ENCODE measurements at regions not wholly inside any gene's neighbourhood (a gene's known extent, or its start where the extent isn't known, plus 50 kb on each side); places are given as distances from the start of the nearest gene placed in this dataset.
"Not testable (repeated sequence)": the region's sequence is repeated elsewhere in the genome, so short reads cannot be mapped to it uniquely, and the experiment has no call there.

DNA sequence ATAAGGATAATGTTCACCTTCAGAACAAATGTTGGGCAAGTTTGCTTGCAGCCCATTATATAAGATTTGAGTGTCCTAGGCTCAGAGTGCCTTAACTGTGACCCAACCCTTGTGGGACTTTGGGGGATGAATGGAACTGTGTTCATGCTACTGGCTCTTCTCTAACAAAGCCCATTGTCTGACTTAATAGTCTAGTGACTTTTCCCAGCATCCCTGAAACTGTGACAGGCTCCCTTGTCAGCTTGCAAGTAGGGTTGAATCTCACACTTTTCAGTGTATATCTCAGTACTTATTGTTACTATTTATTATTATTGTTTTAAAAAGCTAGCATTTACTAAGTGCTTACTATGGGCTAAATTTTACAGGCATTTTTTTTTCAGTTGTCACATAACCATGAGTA is 1488.2 kb downstream of the KHDRBS2 start:
- TF ChIP-seq, protein P1, sequence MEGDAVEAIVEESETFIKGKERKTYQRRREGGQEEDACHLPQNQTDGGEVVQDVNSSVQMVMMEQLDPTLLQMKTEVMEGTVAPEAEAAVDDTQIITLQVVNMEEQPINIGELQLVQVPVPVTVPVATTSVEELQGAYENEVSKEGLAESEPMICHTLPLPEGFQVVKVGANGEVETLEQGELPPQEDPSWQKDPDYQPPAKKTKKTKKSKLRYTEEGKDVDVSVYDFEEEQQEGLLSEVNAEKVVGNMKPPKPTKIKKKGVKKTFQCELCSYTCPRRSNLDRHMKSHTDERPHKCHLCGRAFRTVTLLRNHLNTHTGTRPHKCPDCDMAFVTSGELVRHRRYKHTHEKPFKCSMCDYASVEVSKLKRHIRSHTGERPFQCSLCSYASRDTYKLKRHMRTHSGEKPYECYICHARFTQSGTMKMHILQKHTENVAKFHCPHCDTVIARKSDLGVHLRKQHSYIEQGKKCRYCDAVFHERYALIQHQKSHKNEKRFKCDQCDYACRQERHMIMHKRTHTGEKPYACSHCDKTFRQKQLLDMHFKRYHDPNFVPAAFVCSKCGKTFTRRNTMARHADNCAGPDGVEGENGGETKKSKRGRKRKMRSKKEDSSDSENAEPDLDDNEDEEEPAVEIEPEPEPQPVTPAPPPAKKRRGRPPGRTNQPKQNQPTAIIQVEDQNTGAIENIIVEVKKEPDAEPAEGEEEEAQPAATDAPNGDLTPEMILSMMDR (IDR thresholded peaks at IDR 0.05): not testable (repeated sequence)
- not testable (repeated sequence) for TF ChIP-seq EZH2, EZH2phosphoT487 (IDR thresholded peaks at IDR 0.05)

All from neural progenitor cell (in vitro differentiated cells).